ENCODE measurements at regions not wholly inside any gene's neighbourhood (a gene's known extent, or its start where the extent isn't known, plus 50 kb on each side); places are given as distances from the start of the nearest gene placed in this dataset.

GRCh38 chr13:59566561-59566960 is 597.2 kb downstream of the DIAPH3 start:
- H3K9me3 ChIP-seq (ENCODE audit: control insufficient read depth, low read length), result no peaks in the 10 kb centered on the region
- no peak overlapping the region for H3K27ac ChIP-seq (ENCODE audit: insufficient read depth, low read depth, low read length, poor library complexity, severe bottlenecking)
- H3K4me1 ChIP-seq (ENCODE audit: control insufficient read depth, insufficient read depth, low read length), result no peaks in the 10 kb centered on the region
- no peak overlapping the region for H3K4me3 ChIP-seq (ENCODE audit: insufficient read depth, low read depth, low read length)
- H3K27me3 ChIP-seq (ENCODE audit: control insufficient read depth, insufficient read depth, low read length, poor library complexity, severe bottlenecking), result no peaks in the 10 kb centered on the region
- WGBS, 2 experiments, result 100% methylated on average over 1 of the region's 1 CpG
- no peaks in the 10 kb centered on the region for H3K36me3 ChIP-seq (ENCODE audit: control insufficient read depth, insufficient read depth, low read length)

DNA sequence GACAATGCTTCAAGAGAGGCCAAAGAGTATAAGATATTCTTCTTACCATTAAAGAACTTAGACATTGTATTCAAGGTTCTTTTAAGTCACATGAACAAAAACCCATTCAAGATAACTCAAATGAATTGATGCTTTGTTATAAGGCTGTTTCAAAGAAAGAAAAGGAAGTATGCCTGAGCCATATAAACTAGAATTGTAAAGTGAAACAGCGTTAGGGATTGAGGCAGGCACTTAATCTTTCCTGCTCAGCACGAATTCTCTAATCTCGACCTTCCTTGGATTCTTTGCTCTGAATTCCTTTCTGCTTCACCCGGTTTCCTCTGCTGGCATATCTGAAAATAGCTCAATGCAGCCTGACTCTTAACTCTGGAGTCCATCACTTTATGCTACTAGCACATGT is 595.4 kb downstream of the DIAPH3 start:
- WGBS, 2 experiments, result 70 to 75% methylated on average over 4 of the region's 4 CpGs
- Histone ChIP-seq H3K9me3 (ENCODE audit: control insufficient read depth, low read length) (no peaks in the 10 kb centered on the region), H3K27ac (ENCODE audit: insufficient read depth, low read depth, low read length, poor library complexity, severe bottlenecking) (no peak overlapping the region), H3K36me3 (ENCODE audit: control insufficient read depth, insufficient read depth, low read length) (no peaks in the 10 kb centered on the region), H3K27me3 (ENCODE audit: control insufficient read depth, insufficient read depth, low read length, poor library complexity, severe bottlenecking) (no peaks in the 10 kb centered on the region), H3K4me3 (ENCODE audit: insufficient read depth, low read depth, low read length) (no peak overlapping the region), H3K4me1 (ENCODE audit: control insufficient read depth, insufficient read depth, low read length) (no peaks in the 10 kb centered on the region)

DNA sequence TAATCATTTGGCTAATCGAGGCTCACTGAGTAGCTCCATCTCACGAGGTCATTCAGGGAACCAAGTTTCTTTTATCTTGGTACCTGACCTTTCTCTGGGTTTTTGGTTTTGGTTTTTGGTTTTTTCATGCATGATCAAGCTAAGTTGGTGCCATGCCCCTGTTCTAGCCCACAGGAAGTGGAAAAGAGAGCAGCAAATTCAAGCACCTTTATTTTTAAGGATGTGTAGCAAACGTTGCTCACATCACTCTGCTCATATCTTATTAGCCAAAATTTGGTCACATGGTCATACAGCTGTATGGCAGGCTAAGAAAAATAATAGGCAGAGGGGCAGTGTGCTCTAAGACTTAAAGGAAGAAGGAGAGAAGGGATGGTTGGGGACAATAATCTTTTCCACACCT is 593.5 kb downstream of the DIAPH3 start:
- no peaks in the 10 kb centered on the region for H3K36me3 ChIP-seq (ENCODE audit: control insufficient read depth, insufficient read depth, low read length)
- H3K4me3 ChIP-seq (ENCODE audit: insufficient read depth, low read depth, low read length), result no peak overlapping the region
- no peaks in the 10 kb centered on the region for H3K4me1 ChIP-seq (ENCODE audit: control insufficient read depth, insufficient read depth, low read length)
- H3K9me3 ChIP-seq (ENCODE audit: control insufficient read depth, low read length), result no peaks in the 10 kb centered on the region
- no peaks in the 10 kb centered on the region for H3K27me3 ChIP-seq (ENCODE audit: control insufficient read depth, insufficient read depth, low read length, poor library complexity, severe bottlenecking)
- no peak overlapping the region for H3K27ac ChIP-seq (ENCODE audit: insufficient read depth, low read depth, low read length, poor library complexity, severe bottlenecking)
- WGBS, 2 experiments, result 92 to 94% methylated on average over 3 of the region's 3 CpGs

GRCh38 chr13:59584101-59584500 is 579.6 kb downstream of the DIAPH3 start:
- H3K4me1 ChIP-seq (ENCODE audit: control insufficient read depth, insufficient read depth, low read length), result peaks cover 15% of the 10 kb centered on the region
- 93 to 95% methylated on average over 2 of the region's 2 CpGs for WGBS, 2 experiments
- H3K27me3 ChIP-seq (ENCODE audit: control insufficient read depth, insufficient read depth, low read length, poor library complexity, severe bottlenecking), result no peaks in the 10 kb centered on the region
- H3K9me3 ChIP-seq (ENCODE audit: control insufficient read depth, low read length), result no peaks in the 10 kb centered on the region
- no peak overlapping the region for H3K27ac ChIP-seq (ENCODE audit: insufficient read depth, low read depth, low read length, poor library complexity, severe bottlenecking)
- no peak overlapping the region for H3K4me3 ChIP-seq (ENCODE audit: insufficient read depth, low read depth, low read length)
- no peaks in the 10 kb centered on the region for H3K36me3 ChIP-seq (ENCODE audit: control insufficient read depth, insufficient read depth, low read length)

- no peaks in the 10 kb centered on the region for H3K27me3 ChIP-seq (ENCODE audit: control insufficient read depth, insufficient read depth, low read length, poor library complexity, severe bottlenecking)
- no peaks in the 10 kb centered on the region for H3K36me3 ChIP-seq (ENCODE audit: control insufficient read depth, insufficient read depth, low read length)
- H3K4me1 ChIP-seq (ENCODE audit: control insufficient read depth, insufficient read depth, low read length), result peaks cover 15% of the 10 kb centered on the region
- 82 to 94% methylated on average over 5 to 9 of the region's 10 CpGs for WGBS, 2 experiments
- no peak overlapping the region for H3K27ac ChIP-seq (ENCODE audit: insufficient read depth, low read depth, low read length, poor library complexity, severe bottlenecking)
- H3K9me3 ChIP-seq (ENCODE audit: control insufficient read depth, low read length), result no peaks in the 10 kb centered on the region
- H3K4me3 ChIP-seq (ENCODE audit: insufficient read depth, low read depth, low read length), result no peak overlapping the region
Measured at GRCh38 chr13:59584761-59585670, 578.7 kb downstream of the DIAPH3 start.

DNA sequence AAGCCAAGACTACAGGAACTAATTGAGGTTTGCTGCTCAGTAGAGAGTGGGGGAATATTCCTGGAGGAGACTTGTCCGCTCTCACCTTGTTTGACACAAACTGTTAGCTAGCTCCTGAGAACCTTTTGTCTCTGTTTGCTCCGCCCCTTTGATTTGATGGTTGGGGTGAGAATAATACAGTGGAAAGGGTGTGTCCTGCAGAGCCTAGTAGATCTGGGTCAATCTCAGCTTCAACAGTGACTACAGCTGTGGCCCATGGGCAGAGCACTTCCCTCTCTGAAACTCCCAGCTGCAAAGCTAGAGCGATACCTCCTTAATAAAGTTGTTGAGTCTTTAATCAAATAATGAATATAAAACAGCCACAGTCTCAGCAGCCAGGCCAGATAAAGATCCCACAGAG is 576.7 kb downstream of the DIAPH3 start:
- Histone ChIP-seq H3K36me3 (ENCODE audit: control insufficient read depth, insufficient read depth, low read length) (no peaks in the 10 kb centered on the region), H3K4me3 (ENCODE audit: insufficient read depth, low read depth, low read length) (no peak overlapping the region), H3K27me3 (ENCODE audit: control insufficient read depth, insufficient read depth, low read length, poor library complexity, severe bottlenecking) (no peaks in the 10 kb centered on the region), H3K27ac (ENCODE audit: insufficient read depth, low read depth, low read length, poor library complexity, severe bottlenecking) (no peak overlapping the region), H3K9me3 (ENCODE audit: control insufficient read depth, low read length) (no peaks in the 10 kb centered on the region), H3K4me1 (ENCODE audit: control insufficient read depth, insufficient read depth, low read length) (peaks cover 15% of the 10 kb centered on the region)
- WGBS, 2 experiments, result 41 to 46% methylated on average over 2 of the region's 3 CpGs

DNA sequence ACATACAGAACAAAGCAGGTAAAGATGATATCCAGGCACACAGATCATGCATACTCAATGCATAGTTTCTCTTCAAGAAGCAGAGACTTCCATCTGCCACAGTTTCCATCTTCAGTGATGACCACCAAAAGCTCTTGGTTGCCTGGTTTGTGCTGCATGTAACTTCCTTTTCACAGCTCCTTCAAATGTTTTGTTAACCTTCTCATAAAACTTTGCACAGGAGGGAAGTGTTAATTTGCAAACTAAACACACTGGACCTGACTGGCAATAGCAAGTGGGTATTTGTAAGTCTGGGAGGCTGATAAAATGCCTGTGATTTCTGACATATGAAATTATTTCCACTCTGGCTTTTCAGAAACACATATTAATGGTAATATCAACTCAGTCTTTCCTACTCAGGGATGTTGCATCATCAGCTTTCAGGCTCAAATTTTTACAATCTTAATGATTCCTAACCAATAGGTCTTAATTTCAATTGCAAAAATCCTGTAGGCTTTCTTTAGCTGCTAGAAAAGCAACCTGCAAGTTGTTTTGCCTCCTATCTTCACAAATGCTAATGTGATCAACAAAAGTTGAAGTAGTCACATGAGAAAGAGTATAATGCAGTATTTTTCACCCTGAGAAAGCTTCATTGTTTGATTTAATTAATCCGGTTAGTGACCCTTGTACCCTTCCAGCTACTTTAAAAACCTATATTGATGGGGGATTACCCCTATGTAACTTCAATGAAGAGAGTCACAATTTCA is 575.6 kb downstream of the DIAPH3 start:
- 8% methylated on average over 1 of the region's 1 CpG; no CpG with 5 or more reads in 1 of the 2 experiments for WGBS, 2 experiments

GRCh38 chr13:59588717-59589067 is 575.0 kb downstream of the DIAPH3 start:
- H3K27me3 ChIP-seq (ENCODE audit: control insufficient read depth, insufficient read depth, low read length, poor library complexity, severe bottlenecking), result no peaks in the 10 kb centered on the region
- H3K4me1 ChIP-seq (ENCODE audit: control insufficient read depth, insufficient read depth, low read length), result peaks cover 15% of the 10 kb centered on the region
- H3K9me3 ChIP-seq (ENCODE audit: control insufficient read depth, low read length), result no peaks in the 10 kb centered on the region
- no peak overlapping the region for H3K27ac ChIP-seq (ENCODE audit: insufficient read depth, low read depth, low read length, poor library complexity, severe bottlenecking)
- H3K36me3 ChIP-seq (ENCODE audit: control insufficient read depth, insufficient read depth, low read length), result no peaks in the 10 kb centered on the region
- H3K4me3 ChIP-seq (ENCODE audit: insufficient read depth, low read depth, low read length), result no peak overlapping the region

More for the DNA sequence above, 575.6 kb downstream of the DIAPH3 start:
- no peaks in the 10 kb centered on the region for H3K36me3 ChIP-seq (ENCODE audit: control insufficient read depth, insufficient read depth, low read length)
- peaks cover 15% of the 10 kb centered on the region for H3K4me1 ChIP-seq (ENCODE audit: control insufficient read depth, insufficient read depth, low read length)
- H3K27me3 ChIP-seq (ENCODE audit: control insufficient read depth, insufficient read depth, low read length, poor library complexity, severe bottlenecking), result no peaks in the 10 kb centered on the region
- no peak overlapping the region for H3K4me3 ChIP-seq (ENCODE audit: insufficient read depth, low read depth, low read length)
- no peak overlapping the region for H3K27ac ChIP-seq (ENCODE audit: insufficient read depth, low read depth, low read length, poor library complexity, severe bottlenecking)
- H3K9me3 ChIP-seq (ENCODE audit: control insufficient read depth, low read length), result no peaks in the 10 kb centered on the region

DNA sequence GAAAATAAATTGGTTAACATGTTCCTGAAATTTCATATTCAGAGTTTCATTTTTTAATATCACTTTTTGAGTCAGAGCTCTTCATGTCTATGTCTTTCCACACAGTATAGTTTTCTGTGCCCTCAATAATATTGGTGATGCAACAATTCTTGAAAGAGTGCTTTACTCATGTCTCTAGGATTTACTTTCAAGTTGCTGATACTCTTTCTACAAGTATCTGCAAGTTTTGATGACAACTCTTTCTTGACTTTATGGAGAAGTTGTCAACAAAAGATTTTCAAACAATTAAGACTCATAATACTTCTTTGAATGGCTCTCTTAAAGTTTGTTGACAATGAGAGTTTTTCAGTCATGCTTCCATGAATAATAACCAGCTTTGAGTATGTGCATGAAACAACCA is 561.7 kb downstream of the DIAPH3 start:
- Histone ChIP-seq H3K9me3 (ENCODE audit: control insufficient read depth, low read length) (no peaks in the 10 kb centered on the region), H3K4me1 (ENCODE audit: control insufficient read depth, insufficient read depth, low read length) (no peaks in the 10 kb centered on the region), H3K27ac (ENCODE audit: insufficient read depth, low read depth, low read length, poor library complexity, severe bottlenecking) (no peak overlapping the region), H3K4me3 (ENCODE audit: insufficient read depth, low read depth, low read length) (no peak overlapping the region), H3K27me3 (ENCODE audit: control insufficient read depth, insufficient read depth, low read length, poor library complexity, severe bottlenecking) (no peaks in the 10 kb centered on the region), H3K36me3 (ENCODE audit: control insufficient read depth, insufficient read depth, low read length) (no peaks in the 10 kb centered on the region)

DNA sequence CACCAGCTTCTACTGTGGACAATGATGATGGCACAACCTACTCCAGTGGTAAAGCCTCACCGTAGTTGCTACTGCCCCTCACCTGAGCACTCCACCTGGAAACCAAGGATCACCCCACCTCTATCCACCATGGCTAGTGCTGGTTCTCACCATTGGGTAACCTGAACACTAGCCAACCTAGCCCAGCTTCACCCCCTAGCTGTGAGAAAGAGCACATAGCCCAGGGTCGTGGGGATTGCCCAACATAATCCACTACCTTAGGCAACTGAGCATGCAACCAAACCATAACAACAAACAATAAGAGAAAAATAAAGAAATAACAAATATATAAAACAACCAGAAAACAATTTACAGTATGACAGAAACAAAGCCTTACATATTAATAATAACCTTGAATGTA is 560.1 kb downstream of the DIAPH3 start:
- Histone ChIP-seq H3K4me3 (ENCODE audit: insufficient read depth, low read depth, low read length) (no peak overlapping the region), H3K27ac (ENCODE audit: insufficient read depth, low read depth, low read length, poor library complexity, severe bottlenecking) (no peak overlapping the region), H3K4me1 (ENCODE audit: control insufficient read depth, insufficient read depth, low read length) (no peaks in the 10 kb centered on the region), H3K36me3 (ENCODE audit: control insufficient read depth, insufficient read depth, low read length) (no peaks in the 10 kb centered on the region), H3K27me3 (ENCODE audit: control insufficient read depth, insufficient read depth, low read length, poor library complexity, severe bottlenecking) (no peaks in the 10 kb centered on the region), H3K9me3 (ENCODE audit: control insufficient read depth, low read length) (no peaks in the 10 kb centered on the region)
- 91 to 94% methylated on average over 2 of the region's 2 CpGs for WGBS, 2 experiments

Data from ectodermal cell (in vitro differentiated cells).